ENCODE measurements at regions not wholly inside any gene's neighbourhood (a gene's known extent, or its start where the extent isn't known, plus 50 kb on each side); places are given as distances from the start of the nearest gene placed in this dataset.
"Not testable (repeated sequence)": the region's sequence is repeated elsewhere in the genome, so short reads cannot be mapped to it uniquely, and the experiment has no call there.

DNA sequence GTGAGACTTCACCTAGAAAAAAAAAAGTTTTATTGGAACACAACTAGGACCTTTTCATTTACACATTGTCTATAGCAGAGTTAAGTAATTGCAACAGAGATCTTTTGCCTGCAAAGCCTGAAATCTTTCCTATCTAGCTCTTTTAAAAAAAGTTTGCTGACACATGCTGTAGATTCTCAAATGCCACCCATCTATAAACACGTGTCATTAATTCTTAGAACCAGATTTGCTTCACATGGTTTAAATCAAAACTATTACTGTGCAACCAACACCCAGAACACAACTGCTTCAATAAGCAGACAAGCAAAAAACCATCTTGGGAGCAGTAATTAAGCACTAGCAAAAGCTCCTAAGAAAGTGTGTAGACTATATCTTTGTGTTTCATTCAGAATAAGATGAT lies 55.0 kb downstream of the OXSM start:
- Histone ChIP-seq H3K27ac (ENCODE audit: low read length) (no peak overlapping the region), H3K36me3 (ENCODE audit: control insufficient read depth in 1 of 2, insufficient read depth in 2 of 2, low read length in 2 of 2) (no peaks in the 10 kb centered on the region), H3K4me3 (ENCODE audit: low read depth in 1 of 2, low read length in 2 of 2) (no peak overlapping the region), H3K27me3 (ENCODE audit: low read depth, low read length) (no peaks in the 10 kb centered on the region), H3K9me3 (ENCODE audit: control insufficient read depth in 1 of 2, low read length in 2 of 2) (no peaks in the 10 kb centered on the region), H3K4me1 (ENCODE audit: control insufficient read depth in 1 of 2, insufficient read depth in 2 of 2, low read length in 2 of 2) (no peaks in the 10 kb centered on the region)

DNA sequence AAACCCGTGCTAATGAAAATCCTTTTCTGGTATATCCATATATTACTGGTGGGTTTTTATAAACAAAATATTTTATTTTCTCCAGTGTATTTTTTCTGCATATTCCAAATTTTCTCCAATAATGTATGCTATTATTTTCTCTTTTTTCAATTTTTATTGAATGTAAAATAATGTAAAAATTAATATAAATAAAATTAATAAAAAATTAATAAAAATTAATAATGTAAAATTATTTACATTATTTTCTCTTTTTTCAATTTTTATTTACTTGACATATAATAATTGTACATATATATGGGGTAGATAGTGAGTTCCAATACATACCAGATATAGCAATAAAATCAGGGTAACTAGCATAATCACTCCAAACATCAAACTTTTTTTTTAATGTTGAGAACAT lies 56.4 kb downstream of the OXSM start:
- Histone ChIP-seq H3K36me3 (ENCODE audit: control insufficient read depth in 1 of 2, insufficient read depth in 2 of 2, low read length in 2 of 2) (no peaks in the 10 kb centered on the region), H3K4me1 (ENCODE audit: control insufficient read depth in 1 of 2, insufficient read depth in 2 of 2, low read length in 2 of 2) (no peaks in the 10 kb centered on the region), H3K4me3 (ENCODE audit: low read depth in 1 of 2, low read length in 2 of 2) (no peak overlapping the region), H3K9me3 (ENCODE audit: control insufficient read depth in 1 of 2, low read length in 2 of 2) (no peaks in the 10 kb centered on the region), H3K27ac (ENCODE audit: low read length) (no peak overlapping the region), H3K27me3 (ENCODE audit: low read depth, low read length) (no peaks in the 10 kb centered on the region)

DNA sequence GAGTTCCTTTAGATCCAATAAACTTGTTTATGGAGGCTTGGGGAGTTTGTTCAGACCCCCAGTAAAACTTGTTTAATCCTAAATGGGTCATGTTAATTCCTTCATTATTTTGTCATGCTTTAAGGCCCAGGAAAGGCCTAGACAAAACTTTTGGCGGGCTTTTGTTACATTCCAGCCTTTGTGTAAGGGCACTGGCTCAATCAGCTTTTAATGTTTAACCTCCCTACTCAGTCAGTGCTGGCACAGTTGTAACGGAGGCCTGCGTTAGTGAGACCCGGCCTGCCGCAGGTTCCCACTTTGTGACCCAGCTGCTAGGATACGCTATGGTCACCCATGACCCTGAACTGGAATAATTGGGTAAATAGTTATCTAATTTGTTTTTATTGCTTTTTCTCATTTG lies 59.2 kb downstream of the OXSM start:
- Histone ChIP-seq H3K27me3 (ENCODE audit: low read depth, low read length) (no peaks in the 10 kb centered on the region), H3K4me3 (ENCODE audit: low read depth in 1 of 2, low read length in 2 of 2) (no peak overlapping the region), H3K36me3 (ENCODE audit: control insufficient read depth in 1 of 2, insufficient read depth in 2 of 2, low read length in 2 of 2) (no peaks in the 10 kb centered on the region), H3K9me3 (ENCODE audit: control insufficient read depth in 1 of 2, low read length in 2 of 2) (no peaks in the 10 kb centered on the region), H3K27ac (ENCODE audit: low read length) (no peak overlapping the region), H3K4me1 (ENCODE audit: control insufficient read depth in 1 of 2, insufficient read depth in 2 of 2, low read length in 2 of 2) (no peaks in the 10 kb centered on the region)

DNA sequence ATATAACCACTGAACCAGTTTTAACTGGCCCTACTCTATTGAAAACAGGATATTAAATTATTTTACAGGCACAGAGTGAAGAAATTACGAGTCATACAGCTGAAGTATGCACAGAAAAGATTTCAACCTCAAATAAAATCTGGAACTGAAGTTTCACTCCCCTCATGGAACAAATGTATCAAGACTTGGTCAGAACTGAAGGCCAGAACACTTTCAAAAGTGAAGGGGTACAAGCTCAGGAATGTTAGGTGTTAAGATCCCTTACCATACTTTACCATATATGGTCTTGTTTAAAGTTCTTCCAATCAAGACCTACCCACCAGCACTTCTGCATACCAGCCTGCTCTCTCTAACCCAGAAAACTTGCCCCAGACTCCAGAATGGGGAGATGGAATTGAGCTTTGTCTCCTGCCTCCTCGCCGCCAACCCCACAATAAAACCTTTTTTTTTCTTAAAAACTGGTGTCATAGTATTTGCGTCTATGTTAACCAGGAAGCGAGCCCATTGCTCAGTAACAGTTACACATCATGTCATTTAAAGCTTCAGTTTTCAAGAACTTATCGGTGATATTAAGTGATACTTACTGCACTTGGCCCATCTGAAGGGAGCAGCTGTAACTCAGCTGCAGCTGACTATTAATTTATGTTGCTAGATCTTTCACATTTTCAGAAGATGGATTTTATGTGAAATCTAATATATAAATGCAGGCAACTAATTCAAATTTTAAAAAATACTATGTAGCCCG lies 59.9 kb downstream of the OXSM start:
- no peak overlapping the region for H3K4me3 ChIP-seq (ENCODE audit: low read depth in 1 of 2, low read length in 2 of 2)
- no peak overlapping the region for H3K27ac ChIP-seq (ENCODE audit: low read length)

DNA sequence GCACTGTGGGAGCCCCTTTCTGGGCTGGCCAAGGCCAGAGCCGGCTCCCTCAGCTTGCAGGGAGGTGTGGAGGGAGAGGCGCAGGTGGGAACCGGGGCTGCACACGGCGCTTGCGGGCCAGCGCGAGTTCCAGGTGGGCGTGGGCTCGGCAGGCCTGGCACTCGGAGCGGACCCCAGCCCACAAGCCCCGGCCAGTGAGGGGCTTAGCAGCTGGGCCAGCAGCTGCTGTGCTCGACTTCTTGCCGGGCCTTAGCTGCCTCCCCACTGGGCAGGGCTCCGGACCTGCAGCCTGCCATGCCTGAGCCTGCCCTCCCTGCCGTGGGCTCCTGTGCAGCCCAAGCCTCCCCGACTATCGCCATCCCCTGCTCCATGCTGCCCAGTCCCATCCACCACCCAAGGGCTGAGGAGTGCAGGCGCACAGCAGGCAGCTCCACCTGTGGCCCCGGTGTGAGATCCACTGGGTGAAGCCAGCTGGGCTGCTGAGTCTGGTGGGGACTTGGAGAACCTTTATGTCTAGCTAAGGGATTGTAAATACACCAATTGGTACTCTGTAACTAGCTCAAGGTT lies 61.9 kb downstream of the OXSM start:
- not testable (repeated sequence) for H3K9me3 ChIP-seq (ENCODE audit: control insufficient read depth in 1 of 2, low read length in 2 of 2); H3K27me3 ChIP-seq (ENCODE audit: low read depth, low read length); H3K4me1 ChIP-seq (ENCODE audit: control insufficient read depth in 1 of 2, insufficient read depth in 2 of 2, low read length in 2 of 2); H3K36me3 ChIP-seq (ENCODE audit: control insufficient read depth in 1 of 2, insufficient read depth in 2 of 2, low read length in 2 of 2); H3K4me3 ChIP-seq (ENCODE audit: low read depth in 1 of 2, low read length in 2 of 2); H3K27ac ChIP-seq (ENCODE audit: low read length)

More for the DNA sequence above, 59.9 kb downstream of the OXSM start:
- H3K36me3 ChIP-seq (ENCODE audit: control insufficient read depth in 1 of 2, insufficient read depth in 2 of 2, low read length in 2 of 2) = no peaks in the 10 kb centered on the region
- H3K27me3 ChIP-seq (ENCODE audit: low read depth, low read length) = no peaks in the 10 kb centered on the region
- no peaks in the 10 kb centered on the region for H3K9me3 ChIP-seq (ENCODE audit: control insufficient read depth in 1 of 2, low read length in 2 of 2)
- H3K4me1 ChIP-seq (ENCODE audit: control insufficient read depth in 1 of 2, insufficient read depth in 2 of 2, low read length in 2 of 2) = no peaks in the 10 kb centered on the region

DNA sequence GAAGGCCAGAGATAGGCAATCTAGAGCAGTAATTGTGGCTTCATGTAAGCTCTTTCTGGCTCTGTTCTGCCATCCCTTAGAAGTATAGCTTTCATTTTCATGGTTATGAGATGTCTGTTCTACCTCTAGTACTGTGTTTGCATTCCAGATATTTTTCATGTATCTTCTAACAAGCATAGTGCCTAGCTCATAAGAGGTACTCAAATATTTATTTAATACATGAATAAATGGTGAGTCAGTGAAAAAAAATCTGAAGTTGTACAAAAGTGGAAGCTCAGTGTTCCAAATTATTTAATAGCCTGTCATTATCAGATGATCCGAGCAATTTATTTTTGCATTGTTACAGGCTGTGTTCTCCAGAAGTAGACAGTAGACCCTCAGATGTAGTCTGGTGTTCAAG lies 64.3 kb downstream of the OXSM start:
- no peak overlapping the region for H3K4me3 ChIP-seq (ENCODE audit: low read depth in 1 of 2, low read length in 2 of 2)
- no peak overlapping the region for H3K27ac ChIP-seq (ENCODE audit: low read length)
- H3K36me3 ChIP-seq (ENCODE audit: control insufficient read depth in 1 of 2, insufficient read depth in 2 of 2, low read length in 2 of 2) = no peaks in the 10 kb centered on the region
- no peaks in the 10 kb centered on the region for H3K9me3 ChIP-seq (ENCODE audit: control insufficient read depth in 1 of 2, low read length in 2 of 2)
- H3K4me1 ChIP-seq (ENCODE audit: control insufficient read depth in 1 of 2, insufficient read depth in 2 of 2, low read length in 2 of 2) = no peaks in the 10 kb centered on the region
- no peaks in the 10 kb centered on the region for H3K27me3 ChIP-seq (ENCODE audit: low read depth, low read length)

DNA sequence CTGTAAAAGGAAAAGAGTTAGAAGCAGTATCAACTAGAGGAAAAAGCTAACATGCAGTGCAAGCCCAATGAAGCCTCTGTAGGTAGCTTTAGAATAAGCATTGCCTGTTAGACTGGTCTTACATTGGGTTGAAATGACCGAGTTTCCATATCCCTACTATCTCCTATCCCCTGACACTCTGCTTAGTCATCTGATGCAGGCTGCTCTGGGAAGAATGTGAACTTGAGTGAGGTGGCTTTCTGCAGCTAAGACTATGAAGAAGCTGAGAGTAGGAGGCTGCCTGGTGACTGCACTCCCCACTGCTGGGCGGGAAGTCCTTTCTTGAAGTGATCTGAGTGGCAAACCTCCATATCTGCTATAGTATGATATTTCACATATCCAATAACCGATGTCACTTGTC lies 64.7 kb downstream of the OXSM start:
- Histone ChIP-seq H3K27me3 (ENCODE audit: low read depth, low read length) (no peaks in the 10 kb centered on the region), H3K4me3 (ENCODE audit: low read depth in 1 of 2, low read length in 2 of 2) (no peak overlapping the region), H3K9me3 (ENCODE audit: control insufficient read depth in 1 of 2, low read length in 2 of 2) (no peaks in the 10 kb centered on the region), H3K4me1 (ENCODE audit: control insufficient read depth in 1 of 2, insufficient read depth in 2 of 2, low read length in 2 of 2) (no peaks in the 10 kb centered on the region), H3K36me3 (ENCODE audit: control insufficient read depth in 1 of 2, insufficient read depth in 2 of 2, low read length in 2 of 2) (no peaks in the 10 kb centered on the region), H3K27ac (ENCODE audit: low read length) (no peak overlapping the region)

DNA sequence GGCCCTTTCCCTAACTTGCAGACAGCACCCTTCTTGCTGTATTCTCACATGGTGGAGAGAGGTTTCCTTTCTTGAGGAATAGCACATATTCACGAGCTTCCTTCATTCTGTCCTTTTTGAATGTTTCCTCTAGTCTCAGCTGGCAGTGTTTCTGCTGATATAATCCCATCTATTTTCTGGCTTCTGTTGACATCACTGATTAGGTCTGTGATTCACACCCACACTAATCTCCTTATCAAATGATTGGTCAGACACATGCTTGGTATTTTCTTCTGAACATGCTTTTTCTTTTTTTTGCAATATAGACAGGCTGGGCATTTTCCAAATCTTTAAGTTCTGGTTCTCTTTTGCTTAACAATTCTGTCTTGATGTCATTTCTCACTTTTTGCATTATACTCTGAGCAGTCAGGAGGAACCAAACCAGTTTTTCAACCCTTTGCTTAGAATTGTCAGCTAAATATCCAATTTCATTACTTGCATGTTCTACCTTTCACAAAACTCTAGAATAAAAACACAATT lies 65.4 kb downstream of the OXSM start:
- no peak overlapping the region for H3K27ac ChIP-seq (ENCODE audit: low read length)
- H3K4me1 ChIP-seq (ENCODE audit: control insufficient read depth in 1 of 2, insufficient read depth in 2 of 2, low read length in 2 of 2) = no peaks in the 10 kb centered on the region
- no peaks in the 10 kb centered on the region for H3K36me3 ChIP-seq (ENCODE audit: control insufficient read depth in 1 of 2, insufficient read depth in 2 of 2, low read length in 2 of 2)
- H3K4me3 ChIP-seq (ENCODE audit: low read depth in 1 of 2, low read length in 2 of 2) = no peak overlapping the region
- H3K27me3 ChIP-seq (ENCODE audit: low read depth, low read length) = no peaks in the 10 kb centered on the region
- peaks cover 0 to 3% of the 10 kb centered on the region in 2 donors for H3K9me3 ChIP-seq (ENCODE audit: control insufficient read depth in 1 of 2, low read length in 2 of 2)

DNA sequence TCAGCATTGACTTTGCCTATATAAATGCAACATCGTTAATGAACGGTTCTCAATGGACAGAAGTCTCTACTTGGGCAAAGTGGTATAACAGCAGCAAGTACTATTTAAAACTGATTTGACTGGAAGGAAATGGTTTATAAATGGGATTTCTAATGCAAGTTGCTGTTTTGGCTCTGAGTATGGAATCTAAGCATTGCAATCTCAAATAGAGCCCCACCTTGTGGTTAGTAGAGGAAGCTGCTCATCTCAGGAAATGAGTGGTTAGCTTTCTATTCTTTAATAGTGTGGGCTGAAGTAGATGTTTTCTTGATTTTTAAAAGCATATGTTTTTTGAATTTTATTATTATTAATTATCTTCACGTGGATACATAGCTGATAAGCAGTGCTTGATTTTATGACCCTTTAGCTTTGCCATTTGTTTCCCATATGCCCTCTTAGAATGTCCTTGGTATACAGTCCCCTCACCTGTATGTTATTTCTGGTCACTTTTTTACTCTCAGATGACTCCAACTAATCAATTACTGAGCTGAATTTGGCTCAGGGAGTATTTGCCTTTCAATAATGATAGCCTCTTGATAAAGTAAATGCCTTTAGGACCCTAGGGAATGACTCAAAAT lies 67.1 kb downstream of the OXSM start:
- no peaks in the 10 kb centered on the region for H3K36me3 ChIP-seq (ENCODE audit: control insufficient read depth in 1 of 2, insufficient read depth in 2 of 2, low read length in 2 of 2)
- no peak overlapping the region for H3K27ac ChIP-seq (ENCODE audit: low read length)
- H3K9me3 ChIP-seq (ENCODE audit: control insufficient read depth in 1 of 2, low read length in 2 of 2) = peaks cover 0 to 3% of the 10 kb centered on the region in 2 donors
- no peaks in the 10 kb centered on the region for H3K27me3 ChIP-seq (ENCODE audit: low read depth, low read length)
- no peaks in the 10 kb centered on the region for H3K4me1 ChIP-seq (ENCODE audit: control insufficient read depth in 1 of 2, insufficient read depth in 2 of 2, low read length in 2 of 2)
- no peak overlapping the region for H3K4me3 ChIP-seq (ENCODE audit: low read depth in 1 of 2, low read length in 2 of 2)

DNA sequence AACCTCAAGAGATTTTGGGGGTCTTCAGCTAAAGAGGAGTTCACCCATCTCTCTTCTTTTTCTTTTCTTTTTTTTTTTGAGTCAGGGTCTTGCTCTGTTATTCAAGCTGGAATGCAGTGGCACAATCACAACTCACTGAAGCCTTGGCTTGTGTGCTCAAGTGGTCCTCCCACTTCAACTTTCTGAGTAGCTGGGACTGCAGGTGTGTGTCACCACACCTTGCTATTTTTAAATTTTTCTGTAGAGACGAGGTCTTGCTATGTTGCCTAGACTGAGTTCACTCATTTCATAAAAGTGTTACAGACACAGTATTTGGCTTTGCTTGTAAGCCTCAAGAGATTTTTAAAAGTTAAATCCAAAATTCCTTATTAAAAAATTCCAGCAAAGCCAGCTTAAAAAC lies 71.7 kb downstream of the OXSM start:
- H3K36me3 ChIP-seq (ENCODE audit: control insufficient read depth in 1 of 2, insufficient read depth in 2 of 2, low read length in 2 of 2) = no peaks in the 10 kb centered on the region
- H3K4me3 ChIP-seq (ENCODE audit: low read depth in 1 of 2, low read length in 2 of 2) = no peak overlapping the region
- no peaks in the 10 kb centered on the region for H3K27me3 ChIP-seq (ENCODE audit: low read depth, low read length)
- no peaks in the 10 kb centered on the region for H3K4me1 ChIP-seq (ENCODE audit: control insufficient read depth in 1 of 2, insufficient read depth in 2 of 2, low read length in 2 of 2)
- peaks cover 0 to 3% of the 10 kb centered on the region in 2 donors for H3K9me3 ChIP-seq (ENCODE audit: control insufficient read depth in 1 of 2, low read length in 2 of 2)
- no peak overlapping the region for H3K27ac ChIP-seq (ENCODE audit: low read length)

DNA sequence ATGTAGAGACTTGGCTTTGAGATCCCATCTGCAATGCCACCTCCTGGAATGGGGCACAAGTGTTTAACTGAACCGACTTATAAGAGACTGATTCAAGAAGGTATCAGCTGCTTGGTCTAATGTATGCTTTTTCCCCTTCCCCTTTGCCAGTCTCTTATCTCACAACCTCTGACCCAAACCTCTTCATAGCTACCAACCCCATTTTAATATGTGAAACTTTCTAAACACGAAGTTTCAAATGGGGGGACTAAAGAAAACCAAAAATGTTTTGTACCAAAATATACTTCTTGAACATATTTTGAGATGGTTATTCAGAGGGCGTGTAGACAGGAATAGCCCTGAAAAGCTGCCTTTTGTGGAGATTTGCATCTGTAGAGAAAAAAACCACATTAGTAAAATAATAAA lies 73.1 kb downstream of the OXSM start:
- Histone ChIP-seq H3K9me3 (ENCODE audit: control insufficient read depth in 1 of 2, low read length in 2 of 2) (peaks cover 0 to 3% of the 10 kb centered on the region in 2 donors), H3K36me3 (ENCODE audit: control insufficient read depth in 1 of 2, insufficient read depth in 2 of 2, low read length in 2 of 2) (no peaks in the 10 kb centered on the region), H3K27me3 (ENCODE audit: low read depth, low read length) (no peaks in the 10 kb centered on the region), H3K4me1 (ENCODE audit: control insufficient read depth in 1 of 2, insufficient read depth in 2 of 2, low read length in 2 of 2) (no peaks in the 10 kb centered on the region), H3K4me3 (ENCODE audit: low read depth in 1 of 2, low read length in 2 of 2) (no peak overlapping the region), H3K27ac (ENCODE audit: low read length) (no peak overlapping the region)

Data from muscle layer of duodenum (tissue), 2 donors.